Natural killer cell treated with Interleukin-12 subunit alpha and Interleukin-12 subunit beta and Interleukin-15 and Interleukin-18, amount 100 ng/mL, for 72 hours (primary cell): ENCODE measurements at regions not wholly inside any gene's neighbourhood (a gene's known extent, or its start where the extent isn't known, plus 50 kb on each side); places are given as distances from the start of the nearest gene placed in this dataset.

Source experiments
- ATAC-seq, 2 donors: fragments of 150-1000 bp; cut with Tn5 transposase in 1 of 2; sonication (Bioruptor Pico), chemical (Tn5 transposase) in 1 of 2; 2 replicates each; pipeline ENCODE4 v1.10.0; 2021
- DNase-seq: peaks from one replicate; pipeline ENCODE4 v3.0.0; 2022; ENCODE audit warnings: low spot score
- H3K27ac Mint-ChIP-seq, 2 donors: 1 replicate in 1 of 2; 2 replicates in 1 of 2; pipeline ENCODE4 v1.8.0; 2022; ENCODE audit warnings: mixed read lengths in 2 of 2, mild to moderate bottlenecking in 1 of 2, moderate library complexity in 1 of 2
- H3K27me3 Mint-ChIP-seq, 2 donors: 1 replicate in 1 of 2; 2 replicates in 1 of 2; pipeline ENCODE4 v1.8.0; 2022; ENCODE audit warnings: mixed read lengths in 2 of 2
- H3K36me3 Mint-ChIP-seq: one replicate; pipeline ENCODE4 v1.8.0; 2022; ENCODE audit warnings: mixed read lengths
- H3K4me1 Mint-ChIP-seq, 2 donors: 1 replicate in 1 of 2; 2 replicates in 1 of 2; pipeline ENCODE4 v1.8.0; 2022; ENCODE audit warnings: low read depth in 2 of 2, mixed read lengths in 2 of 2, mild to moderate bottlenecking in 1 of 2
- H3K4me3 Mint-ChIP-seq: one replicate; pipeline ENCODE4 v1.8.0; 2022; ENCODE audit warnings: mixed read lengths
- H3K9me3 Mint-ChIP-seq: 2 replicates; pipeline ENCODE4 v1.8.0; 2022; ENCODE audit warnings: mixed read lengths

- DNase-seq (no peak), ATAC-seq (no peak)
- peaks cover 16 to 27% of the 10 kb centered on the region in 2 donors for H3K27me3 Mint-ChIP-seq
- H3K4me3 Mint-ChIP-seq, result no peak overlapping the region
- no peaks in the 10 kb centered on the region for H3K4me1 Mint-ChIP-seq
- H3K36me3 Mint-ChIP-seq, result no peaks in the 10 kb centered on the region
- H3K9me3 Mint-ChIP-seq, result peaks cover 4% of the 10 kb centered on the region
- no peak overlapping the region for H3K27ac Mint-ChIP-seq
Observed at GRCh38 chr3:102206511-102207031, 228.2 kb upstream of the ZPLD1 start.

DNA sequence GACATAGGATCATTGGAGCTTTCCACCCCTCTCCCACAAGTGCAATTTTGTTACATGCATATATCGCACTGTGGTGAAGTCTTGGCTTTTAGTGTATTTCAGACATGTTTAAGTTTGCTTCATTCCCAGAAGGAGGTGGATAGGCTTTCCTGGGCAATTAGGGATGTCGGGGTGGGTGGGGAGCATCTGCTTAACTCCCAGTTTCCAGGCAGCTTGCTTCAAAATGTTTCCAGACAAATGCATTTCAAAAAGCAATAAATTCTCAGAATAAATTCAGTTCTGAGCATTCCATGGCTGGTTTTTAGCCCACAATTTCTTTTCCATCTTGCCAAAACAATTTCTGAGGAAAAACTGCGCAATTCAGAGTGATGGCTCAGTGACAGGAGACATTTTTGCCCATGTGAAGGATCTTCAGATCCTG is 227.7 kb upstream of the ZPLD1 start:
- H3K27ac Mint-ChIP-seq, result no peak overlapping the region
- ATAC-seq, result no peak
- H3K4me3 Mint-ChIP-seq, result no peak overlapping the region
- H3K36me3 Mint-ChIP-seq, result no peaks in the 10 kb centered on the region
- peaks cover 19 to 27% of the 10 kb centered on the region in 2 donors for H3K27me3 Mint-ChIP-seq
- no peak for DNase-seq
- no peaks in the 10 kb centered on the region for H3K4me1 Mint-ChIP-seq
- H3K9me3 Mint-ChIP-seq, result peaks cover 4% of the 10 kb centered on the region

- Mint-ChIP-seq H3K4me1 (no peaks in the 10 kb centered on the region), H3K9me3 (no peaks in the 10 kb centered on the region), H3K27me3 (peaks cover 11 to 25% of the 10 kb centered on the region in 2 donors), H3K36me3 (no peaks in the 10 kb centered on the region), H3K27ac (no peak overlapping the region), H3K4me3 (no peak overlapping the region)
- ATAC-seq (no peak), DNase-seq (no peak)
Observed at GRCh38 chr3:102215166-102215565, 219.6 kb upstream of the ZPLD1 start.

- Mint-ChIP-seq H3K27ac (no peak overlapping the region), H3K9me3 (no peaks in the 10 kb centered on the region), H3K4me1 (peaks cover 0 to 8% of the 10 kb centered on the region in 2 donors), H3K27me3 (peaks cover 3 to 21% of the 10 kb centered on the region in 2 donors), H3K4me3 (no peak overlapping the region), H3K36me3 (no peaks in the 10 kb centered on the region)
- DNase-seq, result no peak
- ATAC-seq, result peak in 1 of 2 donors; percentile 38
Observed at GRCh38 chr3:102223132-102223531, 211.7 kb upstream of the ZPLD1 start.

DNA sequence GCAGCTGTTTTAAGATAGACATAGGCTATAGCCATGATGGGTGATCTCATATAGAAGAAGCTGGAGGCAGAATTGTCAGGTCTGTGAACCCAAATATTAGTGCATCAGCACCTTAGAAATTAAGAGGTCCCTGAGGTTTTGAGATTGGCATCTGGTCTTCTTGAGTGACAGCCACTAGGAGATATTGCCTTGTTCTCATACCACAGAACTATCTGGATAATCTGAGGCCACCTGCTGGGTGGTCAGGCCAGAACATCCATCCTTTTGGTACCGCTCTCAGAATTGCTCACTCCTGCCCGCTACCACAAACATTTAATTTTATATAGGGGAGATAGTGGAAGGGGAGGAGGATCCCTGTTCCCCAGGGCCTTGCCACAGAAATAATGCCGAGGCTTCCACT is 210.6 kb upstream of the ZPLD1 start:
- ATAC-seq (no peak), DNase-seq (no peak)
- H3K27ac Mint-ChIP-seq, result no peak overlapping the region

DNA sequence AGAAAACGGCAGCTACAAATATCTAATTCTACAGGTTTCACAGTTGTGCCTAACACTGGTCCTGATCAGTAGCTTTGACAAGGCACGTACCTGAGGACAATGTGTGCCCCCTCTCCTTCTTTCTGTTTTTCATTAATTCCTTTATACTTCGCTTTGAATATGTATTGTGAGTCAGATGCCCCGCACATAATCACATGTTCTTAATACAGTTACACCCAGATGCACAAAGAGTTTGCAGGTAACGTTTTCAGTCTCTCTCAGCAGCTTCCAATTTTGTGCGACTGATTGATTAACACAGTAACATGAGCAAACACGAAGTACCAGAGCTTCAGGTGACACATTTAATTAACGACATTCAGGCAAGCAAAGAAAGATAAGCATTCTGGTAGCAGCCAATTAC is 209.8 kb upstream of the ZPLD1 start:
- Mint-ChIP-seq H3K9me3 (no peaks in the 10 kb centered on the region), H3K4me1 (peaks cover 0 to 8% of the 10 kb centered on the region in 2 donors), H3K4me3 (no peak overlapping the region), H3K36me3 (no peaks in the 10 kb centered on the region), H3K27me3 (peaks cover 3 to 15% of the 10 kb centered on the region in 2 donors), H3K27ac (no peak overlapping the region)
- ATAC-seq (no peak), DNase-seq (no peak)

More for the DNA sequence above, 210.6 kb upstream of the ZPLD1 start:
- Mint-ChIP-seq H3K27me3 (peaks cover 3 to 21% of the 10 kb centered on the region in 2 donors), H3K4me1 (peaks cover 0 to 8% of the 10 kb centered on the region in 2 donors), H3K36me3 (no peaks in the 10 kb centered on the region), H3K4me3 (no peak overlapping the region), H3K9me3 (no peaks in the 10 kb centered on the region)

- Mint-ChIP-seq H3K36me3 (no peaks in the 10 kb centered on the region), H3K9me3 (no peaks in the 10 kb centered on the region), H3K27me3 (peaks cover 3 to 13% of the 10 kb centered on the region in 2 donors), H3K27ac (no peak overlapping the region), H3K4me3 (no peak overlapping the region), H3K4me1 (peaks cover 0 to 8% of the 10 kb centered on the region in 2 donors)
- DNase-seq (no peak), ATAC-seq (peak in 1 of 2 donors; percentile 41)
Observed at GRCh38 chr3:102225407-102226132, 209.2 kb upstream of the ZPLD1 start.

DNA sequence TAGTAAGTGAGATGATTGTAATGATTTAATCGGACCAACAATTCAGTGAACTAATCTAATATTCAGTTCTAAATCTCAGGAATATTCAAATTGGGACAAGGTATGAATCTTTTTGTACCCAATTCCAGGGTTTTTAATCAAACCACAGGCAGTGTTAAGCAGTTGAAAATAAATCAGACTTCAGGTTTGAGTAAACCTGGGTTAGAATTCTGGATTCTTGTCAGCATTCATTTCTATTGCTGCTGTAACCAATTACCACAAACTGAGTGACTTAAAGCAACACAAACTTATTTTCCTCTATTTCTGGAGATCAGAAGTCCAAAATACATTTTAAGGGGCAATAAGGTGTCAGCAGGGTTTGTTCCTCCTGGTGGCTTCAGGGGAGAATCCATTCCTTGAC is 208.4 kb upstream of the ZPLD1 start:
- H3K36me3 Mint-ChIP-seq, result no peaks in the 10 kb centered on the region
- ATAC-seq (no peak), DNase-seq (no peak)
- H3K4me3 Mint-ChIP-seq, result no peak overlapping the region
- H3K9me3 Mint-ChIP-seq, result no peaks in the 10 kb centered on the region
- H3K4me1 Mint-ChIP-seq, result peaks cover 0 to 8% of the 10 kb centered on the region in 2 donors
- no peak overlapping the region for H3K27ac Mint-ChIP-seq
- H3K27me3 Mint-ChIP-seq, result peaks cover 3 to 12% of the 10 kb centered on the region in 2 donors

DNA sequence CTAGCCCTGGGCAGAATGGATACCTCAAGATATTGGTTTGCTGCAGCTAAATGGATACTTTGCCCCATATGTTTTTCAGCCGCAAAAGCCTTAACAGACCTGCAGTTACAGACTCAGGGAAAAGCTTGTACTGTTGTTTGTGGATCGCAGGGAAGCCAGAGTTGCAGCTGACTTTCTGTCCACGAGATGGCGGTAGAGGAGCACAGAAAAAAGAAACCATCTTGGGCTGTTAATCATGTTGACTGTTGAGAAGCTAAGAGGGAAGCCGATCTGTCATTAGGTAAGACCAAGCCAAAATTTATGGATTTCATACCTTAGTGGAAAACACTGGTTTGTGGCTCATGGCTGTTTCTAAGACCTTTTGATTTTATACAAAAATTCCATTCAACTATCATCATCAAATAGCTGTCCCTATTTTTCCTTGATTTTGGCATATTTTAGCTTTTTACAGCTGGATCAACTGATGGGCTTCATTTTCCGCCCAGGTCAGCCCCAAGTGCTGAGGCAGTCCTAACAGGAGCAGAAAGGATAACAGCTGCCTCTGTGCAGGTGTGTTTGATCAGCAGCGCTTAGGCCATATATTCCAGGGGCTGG is 205.7 kb upstream of the ZPLD1 start:
- no peaks in the 10 kb centered on the region for H3K9me3 Mint-ChIP-seq
- ATAC-seq (peak; percentile 62 to 77), DNase-seq (peak; percentile 68)
- H3K4me3 Mint-ChIP-seq, result no peak overlapping the region
- peaks cover 3 to 6% of the 10 kb centered on the region in 2 donors for H3K27me3 Mint-ChIP-seq
- H3K4me1 Mint-ChIP-seq, result no peaks in the 10 kb centered on the region
- H3K27ac Mint-ChIP-seq, result no peak overlapping the region
- H3K36me3 Mint-ChIP-seq, result no peaks in the 10 kb centered on the region

DNA sequence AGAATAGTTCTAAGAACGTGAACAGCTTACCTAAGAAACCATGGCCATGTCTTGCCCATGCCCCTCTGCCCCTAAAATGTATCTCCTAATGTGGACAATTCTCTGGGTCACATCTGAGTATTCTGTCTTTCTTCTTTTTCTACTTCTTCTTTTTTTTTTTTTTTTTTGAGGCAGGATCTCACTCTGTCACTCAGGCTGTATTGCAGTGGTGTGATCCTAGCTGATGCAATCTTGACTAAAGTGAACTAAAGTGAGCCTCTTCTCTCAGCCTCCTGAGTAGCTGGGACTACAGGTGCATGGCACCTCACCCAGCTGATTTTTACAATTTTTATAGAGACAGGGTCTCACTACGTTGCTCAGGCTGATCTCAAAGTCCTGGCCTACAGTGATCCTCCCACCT is 204.8 kb upstream of the ZPLD1 start:
- H3K4me1 Mint-ChIP-seq, result no peaks in the 10 kb centered on the region
- ATAC-seq, result no peak
- no peak overlapping the region for H3K4me3 Mint-ChIP-seq
- H3K9me3 Mint-ChIP-seq, result no peaks in the 10 kb centered on the region
- no peaks in the 10 kb centered on the region for H3K36me3 Mint-ChIP-seq
- H3K27ac Mint-ChIP-seq, result no peak overlapping the region
- DNase-seq, result no peak
- peaks cover 3 to 6% of the 10 kb centered on the region in 2 donors for H3K27me3 Mint-ChIP-seq

GRCh38 chr3:102233881-102234280 is 200.9 kb upstream of the ZPLD1 start:
- ATAC-seq, result no peak
- no peaks in the 10 kb centered on the region for H3K4me1 Mint-ChIP-seq
- peaks cover 5 to 11% of the 10 kb centered on the region in 2 donors for H3K27me3 Mint-ChIP-seq
- no peak overlapping the region for H3K27ac Mint-ChIP-seq
- H3K36me3 Mint-ChIP-seq, result no peaks in the 10 kb centered on the region
- DNase-seq, result no peak
- no peak overlapping the region for H3K4me3 Mint-ChIP-seq
- no peaks in the 10 kb centered on the region for H3K9me3 Mint-ChIP-seq

GRCh38 chr3:102235679-102236078 is 199.1 kb upstream of the ZPLD1 start:
- Mint-ChIP-seq H3K4me3 (no peak overlapping the region), H3K27ac (no peak overlapping the region), H3K27me3 (peaks cover 11 to 19% of the 10 kb centered on the region in 2 donors), H3K4me1 (no peaks in the 10 kb centered on the region), H3K36me3 (no peaks in the 10 kb centered on the region), H3K9me3 (no peaks in the 10 kb centered on the region)
- DNase-seq (no peak), ATAC-seq (no peak)

GRCh38 chr3:102237181-102237580 is 197.6 kb upstream of the ZPLD1 start:
- no peak for ATAC-seq
- Mint-ChIP-seq H3K27ac (no peak overlapping the region), H3K9me3 (no peaks in the 10 kb centered on the region), H3K4me3 (no peak overlapping the region), H3K36me3 (no peaks in the 10 kb centered on the region), H3K4me1 (no peaks in the 10 kb centered on the region), H3K27me3 (peaks cover 15 to 21% of the 10 kb centered on the region in 2 donors)
- no peak for DNase-seq

GRCh38 chr3:102237838-102238237 is 197.0 kb upstream of the ZPLD1 start:
- Mint-ChIP-seq H3K27ac (no peak overlapping the region), H3K27me3 (peaks cover 15 to 21% of the 10 kb centered on the region in 2 donors), H3K9me3 (no peaks in the 10 kb centered on the region), H3K4me3 (no peak overlapping the region), H3K4me1 (no peaks in the 10 kb centered on the region), H3K36me3 (no peaks in the 10 kb centered on the region)
- ATAC-seq, result no peak
- no peak for DNase-seq
